Natural killer cell (primary cell): ENCODE measurements at regions not wholly inside any gene's neighbourhood (a gene's known extent, or its start where the extent isn't known, plus 50 kb on each side); places are given as distances from the start of the nearest gene placed in this dataset.

ENCODE experiments used
- ATAC-seq, 3 donors: fragments of 150-1000 bp in 2 of 3; fragments of 200-7000 bp in 1 of 3; cut with Tn5 transposase; 1 replicate in 1 of 3; 2 replicates in 2 of 3; pipeline ENCODE4 v1.10.0; 2021; ENCODE audit warnings: mild to moderate bottlenecking in 2 of 3, moderate library complexity in 2 of 3
- DNase-seq, 2 donors: peaks; one replicate each; pipeline versions ENCODE4 v3.0.0 to v3.0.0-alpha.2; 2013 to 2021; ENCODE audit warnings: mixed read lengths in 1 of 2
- H3K27ac ChIP-seq: one replicate; pipeline ENCODE4 v1.5.1; 2013; ENCODE audit warnings: mild to moderate bottlenecking, low read length
- H3K27me3 ChIP-seq: one replicate; pipeline ENCODE4 v1.6.1; 2013; ENCODE audit warnings: low read length; ENCODE audit not compliant: control insufficient read depth, insufficient read depth
- H3K36me3 ChIP-seq: one replicate; pipeline ENCODE4 v1.6.1; 2013; ENCODE audit warnings: low read length; ENCODE audit not compliant: control insufficient read depth, insufficient read depth
- H3K4me1 ChIP-seq: one replicate; pipeline ENCODE4 v1.6.1; 2013; ENCODE audit warnings: low read length; ENCODE audit not compliant: control insufficient read depth, insufficient read depth
- H3K4me3 ChIP-seq: one replicate; pipeline ENCODE4 v1.5.1; 2013; ENCODE audit warnings: low read length
- H3K9me3 ChIP-seq: one replicate; pipeline ENCODE4 v1.6.1; 2013; ENCODE audit warnings: low read length; ENCODE audit not compliant: control insufficient read depth, insufficient read depth
- H3K27ac Mint-ChIP-seq, 2 donors: one replicate each; pipeline ENCODE4 v1.8.0; 2022; ENCODE audit warnings: mild to moderate bottlenecking in 2 of 2, mixed read lengths in 2 of 2, moderate library complexity in 1 of 2
- H3K27me3 Mint-ChIP-seq, 2 donors: one replicate each; pipeline ENCODE4 v1.8.0; 2022; ENCODE audit warnings: low read depth in 2 of 2, mixed read lengths in 2 of 2
- H3K36me3 Mint-ChIP-seq: one replicate; pipeline ENCODE4 v1.8.0; 2022; ENCODE audit warnings: mixed read lengths
- H3K4me1 Mint-ChIP-seq, 2 donors: one replicate each; pipeline ENCODE4 v1.8.0; 2022; ENCODE audit warnings: mixed read lengths in 2 of 2
- H3K4me3 Mint-ChIP-seq: one replicate; pipeline ENCODE4 v1.8.0; 2022; ENCODE audit warnings: mild to moderate bottlenecking, moderate library complexity, mixed read lengths
- H3K9me3 Mint-ChIP-seq, 2 donors: one replicate each; pipeline ENCODE4 v1.8.0; 2022; ENCODE audit warnings: mixed read lengths in 2 of 2
- WGBS: methylation state at CpG from one replicate; pipeline ENCODE4 v1.1.7; 2013; ENCODE audit warnings: missing lambda C conversion rate; ENCODE audit not compliant: insufficient coverage; 5-methylcytosine and 5-hydroxymethylcytosine counted together
- intact Hi-C: fragments of 100-400 bp; cut with micrococcal nuclease; formaldehyde crosslinking; loops from one replicate; pipeline ENCODE4 v1.14.2; 2022
- TF ChIP-seq, protein P1 (sequence below): fragments of 200-600 bp; IDR thresholded peaks from one replicate; pipeline ENCODE4 v1.8.0; 2022; ENCODE audit warnings: antibody characterized with exemption

DNA sequence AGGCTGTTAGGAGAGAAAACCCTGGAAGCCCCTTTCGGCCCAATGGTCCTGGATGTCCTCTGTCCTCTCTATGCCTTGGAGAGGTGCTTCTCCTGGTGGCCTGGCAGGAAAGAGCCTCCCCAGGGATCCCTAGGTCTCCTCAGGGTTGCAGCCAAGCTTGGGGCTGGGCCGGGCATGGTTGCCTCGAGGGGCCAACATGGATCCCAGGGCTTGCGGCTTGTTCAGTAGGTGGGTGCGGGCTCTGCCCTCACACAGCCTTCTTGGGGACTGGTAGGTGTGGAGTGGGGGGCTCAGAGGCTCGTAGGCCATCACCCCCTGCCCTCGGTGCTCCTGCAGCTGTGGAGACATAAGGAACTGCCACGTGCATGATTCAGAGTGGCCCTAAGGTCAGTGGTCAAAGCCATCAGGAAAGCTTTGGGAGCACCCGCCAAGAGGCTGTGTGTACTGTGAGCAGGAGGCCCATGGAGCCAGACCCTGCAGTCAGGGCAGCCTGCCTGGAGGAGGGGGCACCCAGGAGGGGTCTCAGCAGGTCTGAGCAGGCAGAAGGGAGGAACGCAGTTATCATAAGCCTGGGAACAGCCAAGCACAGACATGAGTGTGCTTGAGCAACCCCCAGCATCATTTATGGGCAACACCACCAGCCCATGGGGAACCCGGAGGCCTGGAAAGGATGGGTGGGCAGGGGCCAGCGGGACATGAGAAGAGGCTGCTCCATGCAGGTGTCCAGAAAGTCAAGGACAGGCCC, 231.0 kb downstream of the GLI2 start:
- Mint-ChIP-seq H3K4me3 (no peak overlapping the region), H3K27ac (no peak overlapping the region), H3K27me3 (no peaks in the 10 kb centered on the region), H3K9me3 (no peaks in the 10 kb centered on the region), H3K4me1 (peaks cover 0 to 4% of the 10 kb centered on the region in 2 donors), H3K36me3 (no peaks in the 10 kb centered on the region)
- DNase-seq (no peak), ATAC-seq (no peak)
- no peak overlapping the region for H3K4me3 ChIP-seq
- TF ChIP-seq, protein P1, sequence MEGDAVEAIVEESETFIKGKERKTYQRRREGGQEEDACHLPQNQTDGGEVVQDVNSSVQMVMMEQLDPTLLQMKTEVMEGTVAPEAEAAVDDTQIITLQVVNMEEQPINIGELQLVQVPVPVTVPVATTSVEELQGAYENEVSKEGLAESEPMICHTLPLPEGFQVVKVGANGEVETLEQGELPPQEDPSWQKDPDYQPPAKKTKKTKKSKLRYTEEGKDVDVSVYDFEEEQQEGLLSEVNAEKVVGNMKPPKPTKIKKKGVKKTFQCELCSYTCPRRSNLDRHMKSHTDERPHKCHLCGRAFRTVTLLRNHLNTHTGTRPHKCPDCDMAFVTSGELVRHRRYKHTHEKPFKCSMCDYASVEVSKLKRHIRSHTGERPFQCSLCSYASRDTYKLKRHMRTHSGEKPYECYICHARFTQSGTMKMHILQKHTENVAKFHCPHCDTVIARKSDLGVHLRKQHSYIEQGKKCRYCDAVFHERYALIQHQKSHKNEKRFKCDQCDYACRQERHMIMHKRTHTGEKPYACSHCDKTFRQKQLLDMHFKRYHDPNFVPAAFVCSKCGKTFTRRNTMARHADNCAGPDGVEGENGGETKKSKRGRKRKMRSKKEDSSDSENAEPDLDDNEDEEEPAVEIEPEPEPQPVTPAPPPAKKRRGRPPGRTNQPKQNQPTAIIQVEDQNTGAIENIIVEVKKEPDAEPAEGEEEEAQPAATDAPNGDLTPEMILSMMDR: no peak
- 83% methylated on average over 12 of the region's 12 CpGs for WGBS
- intact Hi-C loops: no loop called here
- H3K36me3 ChIP-seq: no peaks in the 10 kb centered on the region
- H3K27ac ChIP-seq: no peak overlapping the region
- H3K9me3 ChIP-seq: no peaks in the 10 kb centered on the region
- no peaks in the 10 kb centered on the region for H3K4me1 ChIP-seq
- H3K27me3 ChIP-seq: no peaks in the 10 kb centered on the region

DNA sequence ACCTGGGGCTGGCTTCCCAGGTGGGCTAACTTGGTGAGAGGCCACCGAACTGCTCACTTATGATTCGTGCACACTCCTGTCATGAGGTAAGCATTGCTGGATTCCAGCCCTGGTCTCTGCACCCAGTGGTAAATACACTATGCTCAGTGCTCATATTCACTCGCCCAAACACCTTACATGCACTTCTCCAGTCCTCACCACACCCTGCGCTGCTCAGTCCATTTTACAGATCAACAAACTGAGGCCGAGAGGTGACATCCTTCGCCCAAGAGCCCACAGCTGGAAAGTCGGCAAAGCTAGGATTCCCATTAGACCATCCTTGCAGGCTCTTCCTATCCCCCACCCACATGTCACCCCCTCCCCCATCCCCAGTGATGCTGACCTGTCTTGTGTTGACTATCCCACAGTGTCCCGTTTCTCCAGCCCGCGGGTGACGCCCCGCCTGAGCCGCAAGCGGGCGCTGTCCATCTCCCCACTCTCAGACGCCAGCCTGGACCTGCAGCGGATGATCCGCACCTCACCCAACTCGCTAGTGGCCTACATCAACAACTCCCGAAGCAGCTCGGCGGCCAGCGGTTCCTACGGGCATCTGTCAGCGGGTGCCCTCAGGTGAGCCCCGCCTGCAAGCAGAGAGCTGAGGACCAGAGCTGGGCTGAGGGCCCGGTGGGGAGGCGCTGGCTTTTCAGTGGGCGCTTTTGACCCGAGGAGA, 232.8 kb downstream of the GLI2 start:
- TF ChIP-seq, protein P1: no peak
- 90% methylated on average over 30 of the region's 30 CpGs for WGBS
- Mint-ChIP-seq H3K36me3 (no peaks in the 10 kb centered on the region), H3K9me3 (no peaks in the 10 kb centered on the region), H3K4me3 (no peak overlapping the region), H3K27ac (no peak overlapping the region), H3K27me3 (no peaks in the 10 kb centered on the region), H3K4me1 (peaks cover 0 to 4% of the 10 kb centered on the region in 2 donors)
- ATAC-seq: no peak
- Histone ChIP-seq H3K27me3 (no peaks in the 10 kb centered on the region), H3K4me3 (no peak overlapping the region), H3K36me3 (no peaks in the 10 kb centered on the region), H3K27ac (no peak overlapping the region), H3K4me1 (no peaks in the 10 kb centered on the region), H3K9me3 (no peaks in the 10 kb centered on the region)
- no peak for DNase-seq
- intact Hi-C loops: no loop called here

DNA sequence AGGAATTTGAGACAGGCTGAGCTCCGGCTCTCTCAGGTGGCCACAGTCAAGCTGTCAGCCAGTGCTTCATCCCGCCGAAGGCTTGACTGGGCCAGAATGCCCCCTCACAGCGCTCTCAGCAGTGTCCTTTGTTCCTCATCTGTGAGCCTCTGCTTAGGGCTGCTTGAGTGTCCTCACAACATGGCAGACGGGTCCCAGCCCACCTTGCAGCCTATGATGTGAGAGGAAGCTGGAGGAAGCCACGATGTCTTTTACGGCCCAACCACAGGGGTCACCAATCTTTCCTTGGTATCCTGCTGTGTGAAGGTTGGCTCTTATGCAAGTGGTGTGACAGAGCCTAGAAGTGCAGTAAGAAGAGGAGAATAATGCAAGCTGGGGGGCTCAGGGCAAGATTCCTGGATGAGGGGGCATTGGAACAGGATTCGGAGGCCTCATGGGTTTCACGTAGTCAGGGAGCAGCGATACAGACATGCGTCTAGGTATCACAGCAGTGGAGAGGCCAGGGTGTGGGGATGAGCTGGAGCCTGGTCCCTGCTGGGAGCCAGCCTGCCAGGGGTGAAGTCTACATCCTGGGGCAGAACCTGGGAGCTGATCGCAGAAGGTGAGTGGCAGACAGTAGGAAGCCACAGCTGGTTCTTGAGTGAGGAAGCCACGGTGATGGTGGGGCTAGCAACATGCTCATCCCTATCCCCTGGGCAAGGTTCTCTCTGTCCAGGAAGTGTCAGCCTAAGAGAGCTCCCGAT, 234.1 kb downstream of the GLI2 start:
- 83% methylated on average over 14 of the region's 14 CpGs for WGBS
- Histone ChIP-seq H3K4me1 (no peaks in the 10 kb centered on the region), H3K36me3 (no peaks in the 10 kb centered on the region), H3K9me3 (no peaks in the 10 kb centered on the region), H3K27me3 (no peaks in the 10 kb centered on the region), H3K27ac (no peak overlapping the region), H3K4me3 (no peak overlapping the region)
- Mint-ChIP-seq H3K27me3 (no peaks in the 10 kb centered on the region), H3K9me3 (no peaks in the 10 kb centered on the region), H3K4me3 (no peak overlapping the region), H3K36me3 (no peaks in the 10 kb centered on the region), H3K27ac (no peak overlapping the region), H3K4me1 (no peaks in the 10 kb centered on the region)
- DNase-seq (no peak), ATAC-seq (no peak)
- TF ChIP-seq, protein P1: no peak
- intact Hi-C loops: no loop called here
